ENCODE measurements at regions not wholly inside any gene's neighbourhood (a gene's known extent, or its start where the extent isn't known, plus 50 kb on each side); places are given as distances from the start of the nearest gene placed in this dataset.

DNA sequence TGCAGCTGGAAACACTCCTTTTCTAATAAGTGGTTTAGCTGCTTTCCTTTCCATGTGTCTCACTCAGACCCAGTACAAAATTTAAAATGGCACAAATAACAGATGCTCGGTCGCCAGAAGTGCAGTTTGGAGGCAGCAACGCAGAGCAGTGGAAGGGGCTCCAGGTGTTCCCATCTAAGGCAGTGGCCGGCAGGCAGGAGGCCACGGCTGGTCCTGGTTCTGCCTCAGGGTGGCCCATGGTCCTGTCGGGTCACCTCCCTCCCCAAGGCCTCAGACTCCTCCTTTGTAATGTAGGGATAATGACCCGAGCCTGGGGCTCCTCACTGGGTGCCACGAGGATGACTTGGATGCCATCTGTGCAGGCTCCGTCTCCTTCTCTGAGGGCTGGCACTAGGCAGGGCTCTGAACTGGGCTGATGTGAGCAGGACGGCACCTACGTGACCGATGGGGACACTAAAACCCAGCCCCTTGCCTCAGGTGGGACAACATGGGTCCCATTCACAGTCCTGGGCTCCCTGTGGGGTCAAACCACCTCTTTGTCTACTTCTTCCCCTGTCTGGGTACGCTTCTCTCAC is 80.9 kb upstream of the SLC66A3 start:
- Mint-ChIP-seq H3K4me3 (ENCODE audit: low read depth, unreplicated experiment) (no peak overlapping the region), H3K36me3 (ENCODE audit: insufficient read depth, unreplicated experiment) (no peaks in the 10 kb centered on the region), H3K27me3 (ENCODE audit: unreplicated experiment) (peaks cover 40% of the 10 kb centered on the region), H3K4me1 (ENCODE audit: low read depth, unreplicated experiment) (peaks cover 8% of the 10 kb centered on the region), H3K27ac (ENCODE audit: unreplicated experiment) (no peak overlapping the region), H3K9me3 (ENCODE audit: low read depth, unreplicated experiment) (peaks cover 3% of the 10 kb centered on the region)
- intact Hi-C loops (cut with micrococcal nuclease; ENCODE audit: unreplicated experiment), result no loop called here
- no peak for DNase-seq
- CTCF ChIA-PET, result no interaction called here
- no TSS peak for BruUV-seq (replicated peaks)
- TF ChIP-seq, protein P1, sequence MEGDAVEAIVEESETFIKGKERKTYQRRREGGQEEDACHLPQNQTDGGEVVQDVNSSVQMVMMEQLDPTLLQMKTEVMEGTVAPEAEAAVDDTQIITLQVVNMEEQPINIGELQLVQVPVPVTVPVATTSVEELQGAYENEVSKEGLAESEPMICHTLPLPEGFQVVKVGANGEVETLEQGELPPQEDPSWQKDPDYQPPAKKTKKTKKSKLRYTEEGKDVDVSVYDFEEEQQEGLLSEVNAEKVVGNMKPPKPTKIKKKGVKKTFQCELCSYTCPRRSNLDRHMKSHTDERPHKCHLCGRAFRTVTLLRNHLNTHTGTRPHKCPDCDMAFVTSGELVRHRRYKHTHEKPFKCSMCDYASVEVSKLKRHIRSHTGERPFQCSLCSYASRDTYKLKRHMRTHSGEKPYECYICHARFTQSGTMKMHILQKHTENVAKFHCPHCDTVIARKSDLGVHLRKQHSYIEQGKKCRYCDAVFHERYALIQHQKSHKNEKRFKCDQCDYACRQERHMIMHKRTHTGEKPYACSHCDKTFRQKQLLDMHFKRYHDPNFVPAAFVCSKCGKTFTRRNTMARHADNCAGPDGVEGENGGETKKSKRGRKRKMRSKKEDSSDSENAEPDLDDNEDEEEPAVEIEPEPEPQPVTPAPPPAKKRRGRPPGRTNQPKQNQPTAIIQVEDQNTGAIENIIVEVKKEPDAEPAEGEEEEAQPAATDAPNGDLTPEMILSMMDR (IDR thresholded peaks at IDR 0.05; ENCODE audit: unreplicated experiment), result no peak

DNA sequence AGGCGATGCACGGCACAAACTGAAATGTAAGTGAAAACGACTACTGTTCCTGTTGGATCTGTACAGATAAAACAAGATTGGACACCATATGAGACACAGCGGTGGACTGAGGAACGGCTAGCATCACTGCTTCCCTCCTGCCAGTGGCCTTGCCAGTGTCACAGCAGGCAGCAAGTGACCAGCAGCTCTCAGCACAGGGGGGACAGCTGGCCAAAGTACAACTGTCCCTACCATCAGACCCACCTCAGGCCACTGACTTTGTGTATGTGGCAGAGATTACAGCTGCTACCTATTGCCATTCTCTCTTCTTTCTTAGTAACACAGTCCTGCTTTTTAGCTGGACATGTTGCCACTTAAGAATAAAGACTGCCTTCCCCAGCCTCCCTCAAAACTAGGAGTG is 80.0 kb upstream of the SLC66A3 start:
- no peak for DNase-seq
- CTCF ChIA-PET, result interaction anchor here (0.5 kb wide), 1 partner anchor 69 kb away, joined by 3 read pairs; no protein-coding TSS in a partner anchor
- intact Hi-C loops (cut with micrococcal nuclease; ENCODE audit: unreplicated experiment), result no loop called here
- H3K4me3 Mint-ChIP-seq (ENCODE audit: low read depth, unreplicated experiment), result no peak overlapping the region
- no peaks in the 10 kb centered on the region for H3K36me3 Mint-ChIP-seq (ENCODE audit: insufficient read depth, unreplicated experiment)
- no peak overlapping the region for H3K27ac Mint-ChIP-seq (ENCODE audit: unreplicated experiment)
- H3K9me3 Mint-ChIP-seq (ENCODE audit: low read depth, unreplicated experiment), result peaks cover 3% of the 10 kb centered on the region
- H3K4me1 Mint-ChIP-seq (ENCODE audit: low read depth, unreplicated experiment), result peaks cover 8% of the 10 kb centered on the region
- peaks cover 46% of the 10 kb centered on the region for H3K27me3 Mint-ChIP-seq (ENCODE audit: unreplicated experiment)
- TF ChIP-seq, protein P1 (IDR thresholded peaks at IDR 0.05; ENCODE audit: unreplicated experiment), result no peak
- no TSS peak for BruUV-seq (replicated peaks)

DNA sequence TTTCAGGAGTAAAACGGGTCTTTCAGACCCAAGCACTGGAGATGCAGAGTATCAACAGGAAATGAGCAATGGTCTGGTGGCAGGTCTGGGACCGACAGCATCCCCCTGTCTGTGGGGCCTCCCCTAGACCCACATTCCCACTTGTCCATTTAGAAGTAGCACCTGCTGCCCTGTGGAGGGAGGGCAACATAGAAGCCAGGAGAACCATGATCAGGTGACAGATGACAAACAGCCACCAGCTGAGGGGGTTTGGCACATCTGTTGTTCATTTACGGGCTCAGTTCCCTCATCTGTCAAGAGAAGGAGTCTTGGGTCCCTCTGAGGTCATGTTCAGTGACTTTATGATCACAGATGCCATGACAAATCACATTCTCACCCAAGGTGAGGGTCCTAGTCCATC is 77.9 kb upstream of the SLC66A3 start:
- Mint-ChIP-seq H3K27me3 (ENCODE audit: unreplicated experiment) (peaks cover 37% of the 10 kb centered on the region), H3K9me3 (ENCODE audit: low read depth, unreplicated experiment) (no peaks in the 10 kb centered on the region), H3K27ac (ENCODE audit: unreplicated experiment) (no peak overlapping the region), H3K4me3 (ENCODE audit: low read depth, unreplicated experiment) (no peak overlapping the region), H3K36me3 (ENCODE audit: insufficient read depth, unreplicated experiment) (no peaks in the 10 kb centered on the region), H3K4me1 (ENCODE audit: low read depth, unreplicated experiment) (peaks cover 7% of the 10 kb centered on the region)
- no TSS peak for BruUV-seq (replicated peaks)
- CTCF ChIA-PET, result interaction anchor here (0.7 kb wide), 1 partner anchor 245 kb away, joined by 4 read pairs; no protein-coding TSS in a partner anchor
- TF ChIP-seq, protein P1 (IDR thresholded peaks at IDR 0.05; ENCODE audit: unreplicated experiment), result no peak
- intact Hi-C loops (cut with micrococcal nuclease; ENCODE audit: unreplicated experiment), result no loop called here
- no peak for DNase-seq

DNA sequence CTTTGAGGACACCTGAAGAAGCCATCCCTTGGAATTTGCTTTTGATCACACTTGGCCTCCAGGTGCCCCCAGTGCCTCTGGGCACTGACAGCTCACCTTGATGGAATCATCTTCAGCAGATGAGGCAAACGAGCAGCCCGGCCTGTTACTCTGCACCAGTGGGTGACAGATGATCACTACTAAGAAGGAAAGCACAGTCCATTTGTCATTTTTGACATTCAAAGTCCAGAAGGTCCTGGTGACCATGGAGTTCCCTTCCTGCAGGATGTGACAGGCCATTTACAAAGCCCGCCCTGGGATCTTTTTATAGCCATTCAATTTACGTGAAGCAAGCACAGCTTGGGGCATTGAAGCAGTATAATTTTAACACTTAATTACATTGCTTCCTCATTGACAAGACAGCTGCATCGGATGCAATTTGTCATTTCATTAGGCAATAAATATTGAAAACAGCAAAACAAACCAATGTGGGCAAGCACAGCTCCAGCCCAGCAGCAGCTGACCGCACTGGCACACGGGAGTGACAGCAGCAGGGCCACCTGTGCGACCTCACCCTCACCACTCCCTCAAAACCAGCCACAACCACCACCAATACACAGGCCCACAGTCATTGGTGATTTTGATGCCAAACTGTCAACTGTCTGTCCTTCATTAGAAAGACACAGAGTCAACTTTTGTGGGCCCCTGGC is 76.0 kb upstream of the SLC66A3 start:
- H3K4me3 Mint-ChIP-seq (ENCODE audit: low read depth, unreplicated experiment), result no peak overlapping the region
- DNase-seq, result no peak
- no peaks in the 10 kb centered on the region for H3K9me3 Mint-ChIP-seq (ENCODE audit: low read depth, unreplicated experiment)
- H3K27me3 Mint-ChIP-seq (ENCODE audit: unreplicated experiment), result peaks cover 53% of the 10 kb centered on the region
- CTCF ChIA-PET, result no interaction called here
- no peaks in the 10 kb centered on the region for H3K4me1 Mint-ChIP-seq (ENCODE audit: low read depth, unreplicated experiment)
- H3K36me3 Mint-ChIP-seq (ENCODE audit: insufficient read depth, unreplicated experiment), result no peaks in the 10 kb centered on the region
- TF ChIP-seq, protein P1 (IDR thresholded peaks at IDR 0.05; ENCODE audit: unreplicated experiment), result no peak
- intact Hi-C loops (cut with micrococcal nuclease; ENCODE audit: unreplicated experiment), result no loop called here
- no TSS peak for BruUV-seq (replicated peaks)
- H3K27ac Mint-ChIP-seq (ENCODE audit: unreplicated experiment), result no peak overlapping the region

Measured in Calu3 (cell line).